Prostate gland (tissue), 2 donors: ENCODE measurements at regions not wholly inside any gene's neighbourhood (a gene's known extent, or its start where the extent isn't known, plus 50 kb on each side); places are given as distances from the start of the nearest gene placed in this dataset.

Experiments
- DNase-seq: peaks from one replicate; pipeline ENCODE4 v3.0.0-alpha.2; 2019; ENCODE audit warnings: low spot score
- H3K27ac ChIP-seq, 2 donors: fragments of 200-600 bp; sonication (generic); 2 replicates each; pipeline ENCODE4 v1.5.1; 2017 to 2019
- H3K27me3 ChIP-seq: fragments of 200-600 bp; sonication (generic); replicated peaks from 2 replicates; pipeline ENCODE4 v1.5.1; 2019; ENCODE audit not compliant: insufficient read depth
- H3K36me3 ChIP-seq, 2 donors: fragments of 200-600 bp; sonication (generic); 1 replicate in 1 of 2; 2 replicates in 1 of 2; pipeline versions ENCODE4 v1.5.1 to v1.8.1; 2017 to 2019
- H3K4me1 ChIP-seq: fragments of 200-600 bp; sonication (generic); replicated peaks from 2 replicates; pipeline ENCODE4 v1.5.1; 2019
- H3K4me3 ChIP-seq, 2 donors: fragments of 200-600 bp; sonication (generic); 2 replicates each; pipeline ENCODE4 v1.5.1; 2017 to 2019
- H3K9me3 ChIP-seq: fragments of 200-600 bp; sonication (generic); 2 replicates; pipeline ENCODE4 v1.5.1; 2017
- CTCF ChIP-seq, 4 experiments: fragments of 200-600 bp in 2 of 4; fragments of 450-650 bp in 2 of 4; sonication (generic) in 2 of 4; IDR thresholded peaks; 1 replicate in 3 of 4; 2 replicates in 1 of 4; pipeline ENCODE4 v1.5.1; 2016 to 2019; ENCODE audit warnings: antibody characterized with exemption in 4 of 4, mild to moderate bottlenecking in 2 of 4, moderate library complexity in 2 of 4
- POLR2A ChIP-seq: fragments of 450-650 bp; IDR thresholded peaks from one replicate; pipeline ENCODE4 v1.6.1; 2016; ENCODE audit warnings: antibody characterized with exemption, mild to moderate bottlenecking
- POLR2AphosphoS5 ChIP-seq: sonication (generic); formaldehyde crosslinking; IDR thresholded peaks from one replicate; pipeline ENCODE4 v1.6.1; 2017; ENCODE audit warnings: antibody characterized with exemption
- WGBS: methylation state at CpG from one replicate; pipeline ENCODE4 v1.1.5; 2018; 5-methylcytosine and 5-hydroxymethylcytosine counted together
- intact Hi-C: fragments of 100-400 bp; cut with DNase I; formaldehyde crosslinking; loops from one replicate; pipeline ENCODE4 v1.14.2; 2022
- small RNA-seq, 2 donors: library from RNA; depleted of rRNA; stranded (forward); fragments of <200 nt; gene quantifications; one replicate each; pipeline ENCODE3, GENCODE V24; 2016

- WGBS, result 74% methylated on average over 2 of the region's 2 CpGs
- H3K9me3 ChIP-seq, result no peaks in the 10 kb centered on the region
Measured at GRCh38 chr12:29844667-29845066, 60.9 kb upstream of the TMTC1 start.

GRCh38 chr12:29843036-29843435 is 59.3 kb upstream of the TMTC1 start:
- TF ChIP-seq POLR2AphosphoS5 (no peak), POLR2A (no peak), CTCF (IDR thresholded peaks at IDR 0.05) (no peak)
- Histone ChIP-seq H3K9me3 (no peaks in the 10 kb centered on the region), H3K36me3 (no peaks in the 10 kb centered on the region), H3K27me3 (no peaks in the 10 kb centered on the region), H3K4me3 (no peak overlapping the region), H3K4me1 (no peaks in the 10 kb centered on the region), H3K27ac (no peak overlapping the region)
- intact Hi-C loops, result no loop called here
- DNase-seq, result no peak

More at GRCh38 chr12:29844667-29845066, 60.9 kb upstream of the TMTC1 start:
- intact Hi-C loops, result no loop called here
- Histone ChIP-seq H3K27ac (no peak overlapping the region), H3K4me1 (no peaks in the 10 kb centered on the region), H3K4me3 (no peak overlapping the region), H3K27me3 (no peaks in the 10 kb centered on the region), H3K36me3 (no peaks in the 10 kb centered on the region)
- no peak for DNase-seq
- TF ChIP-seq CTCF (IDR thresholded peaks at IDR 0.05) (no peak), POLR2A (no peak), POLR2AphosphoS5 (no peak)

GRCh38 chr12:29838768-29839167 is 55.0 kb upstream of the TMTC1 start:
- no peaks in the 10 kb centered on the region for H3K36me3 ChIP-seq
- no peak for DNase-seq
- no peaks in the 10 kb centered on the region for H3K9me3 ChIP-seq
- 97% methylated on average over 1 of the region's 1 CpG for WGBS
- no peak overlapping the region for H3K4me3 ChIP-seq
- no peaks in the 10 kb centered on the region for H3K27me3 ChIP-seq
- H3K4me1 ChIP-seq, result no peaks in the 10 kb centered on the region
- intact Hi-C loops, result no loop called here
- no peak for TF ChIP-seq CTCF (IDR thresholded peaks at IDR 0.05)
- no peak for TF ChIP-seq POLR2A
- TF ChIP-seq POLR2AphosphoS5, result no peak
- H3K27ac ChIP-seq, result no peak overlapping the region

Small RNA genes lying in the stretch of these regions (small RNA-seq; reads per million reads assigned to genes)
- 0 reads per million in 2 donors for gene AC023511.2
- 0.09 to 0.20 reads per million in 2 donors for gene RNA5SP356
